Neuronal stem cell (in vitro differentiated cells): ENCODE measurements at regions not wholly inside any gene's neighbourhood (a gene's known extent, or its start where the extent isn't known, plus 50 kb on each side); places are given as distances from the start of the nearest gene placed in this dataset.

ENCODE experiments used
- DNase-seq: peaks from one replicate; pipeline ENCODE4 v3.0.0-alpha.2; 2013; ENCODE audit warnings: low spot score
- H2AFZ ChIP-seq: one replicate; pipeline ENCODE4 v1.6.1; 2013; ENCODE audit warnings: mild to moderate bottlenecking, low read length, inconsistent platforms
- H2AK5ac ChIP-seq: 2 replicates; pipeline ENCODE4 v1.6.1; 2013; ENCODE audit warnings: low read depth, mild to moderate bottlenecking, inconsistent platforms, low read length, moderate library complexity, mixed read lengths
- H2BK120ac ChIP-seq: 2 replicates; pipeline ENCODE4 v1.6.1; 2013; ENCODE audit warnings: low read depth, mild to moderate bottlenecking, inconsistent platforms, low read length, moderate library complexity, mixed read lengths
- H2BK12ac ChIP-seq: one replicate; pipeline ENCODE4 v1.6.1; 2013; ENCODE audit warnings: low read length, inconsistent platforms
- H2BK15ac ChIP-seq: 2 replicates; pipeline ENCODE4 v1.6.1; 2013; ENCODE audit warnings: mild to moderate bottlenecking, low read length, inconsistent platforms, mixed read lengths
- H2BK5ac ChIP-seq: one replicate; pipeline ENCODE4 v1.6.1; 2013; ENCODE audit warnings: inconsistent platforms, mild to moderate bottlenecking, low read length, moderate library complexity
- H3K14ac ChIP-seq: one replicate; pipeline ENCODE4 v1.6.1; 2013; ENCODE audit warnings: low read length, inconsistent platforms
- H3K18ac ChIP-seq: 2 replicates; pipeline ENCODE4 v1.6.1; 2013; ENCODE audit warnings: low read length, inconsistent platforms
- H3K23ac ChIP-seq: 2 replicates; pipeline ENCODE4 v1.6.1; 2013; ENCODE audit warnings: low read depth, mild to moderate bottlenecking, mixed read lengths, low read length, inconsistent platforms; ENCODE audit not compliant: poor library complexity
- H3K27ac ChIP-seq: replicated peaks from 3 replicates; pipeline ENCODE4 v1.5.1; 2013; ENCODE audit warnings: low read length, inconsistent platforms
- H3K27me3 ChIP-seq, 3 experiments: 2 replicates each; pipeline ENCODE4 v1.6.1; 2013; ENCODE audit warnings: low read length in 3 of 3, mild to moderate bottlenecking in 2 of 3, inconsistent platforms in 1 of 3, low read depth in 1 of 3, mixed read lengths in 1 of 3, moderate library complexity in 1 of 3; ENCODE audit not compliant: control insufficient read depth in 3 of 3, insufficient read depth in 3 of 3
- H3K36me3 ChIP-seq, 2 donors: replicated peaks in 1 of 2; 2 replicates each; pipeline ENCODE4 v1.6.1; 2013; ENCODE audit warnings: low read length in 2 of 2; ENCODE audit not compliant: control insufficient read depth in 2 of 2, insufficient read depth in 2 of 2
- H3K4ac ChIP-seq: 2 replicates; pipeline ENCODE4 v1.6.1; 2013; ENCODE audit warnings: inconsistent platforms, mild to moderate bottlenecking, low read length, moderate library complexity
- H3K4me1 ChIP-seq, 2 donors: 1 replicate in 1 of 2; 2 replicates in 1 of 2; pipeline ENCODE4 v1.6.1; 2013; ENCODE audit warnings: low read length in 2 of 2, low read depth in 1 of 2; ENCODE audit not compliant: control insufficient read depth in 2 of 2, insufficient read depth in 1 of 2
- H3K4me2 ChIP-seq: one replicate; pipeline ENCODE4 v1.6.1; 2013; ENCODE audit warnings: mild to moderate bottlenecking, low read length, inconsistent platforms; ENCODE audit not compliant: insufficient read depth, poor library complexity, severe bottlenecking
- H3K4me3 ChIP-seq, 2 donors: 2 replicates each; pipeline ENCODE4 v1.5.1; 2013; ENCODE audit warnings: low read length in 2 of 2, mild to moderate bottlenecking in 2 of 2, inconsistent platforms in 1 of 2, moderate library complexity in 1 of 2
- H3K79me1 ChIP-seq: one replicate; pipeline ENCODE4 v1.6.1; 2013; ENCODE audit warnings: low read depth, mild to moderate bottlenecking, inconsistent platforms, low read length, moderate library complexity
- H3K9ac ChIP-seq: one replicate; pipeline ENCODE4 v1.6.1; 2013; ENCODE audit warnings: mild to moderate bottlenecking, low read depth, low read length, inconsistent platforms; ENCODE audit not compliant: poor library complexity
- H3K9me3 ChIP-seq, 2 donors: replicated peaks in 1 of 2; 2 replicates each; pipeline versions ENCODE3 to v1.6.1; 2013; ENCODE audit warnings: low read length in 2 of 2, mild to moderate bottlenecking in 2 of 2, inconsistent platforms in 1 of 2, low read depth in 1 of 2, mixed read lengths in 1 of 2, moderate library complexity in 1 of 2; ENCODE audit not compliant: control insufficient read depth in 2 of 2, insufficient read depth in 1 of 2
- H4K8ac ChIP-seq: one replicate; pipeline ENCODE4 v1.6.1; 2013; ENCODE audit warnings: low read depth, mild to moderate bottlenecking, inconsistent platforms, low read length, moderate library complexity
- H4K91ac ChIP-seq: one replicate; pipeline ENCODE4 v1.6.1; 2013; ENCODE audit warnings: low read length, low read depth, mild to moderate bottlenecking, inconsistent platforms; ENCODE audit not compliant: poor library complexity
- WGBS, 2 donors: extraction: QIAGEN DNeasy Blood & Tissue Kit; methylation state at CpG; one replicate each; pipeline ENCODE4 v1.1.7; 2013; ENCODE audit warnings: missing lambda C conversion rate in 2 of 2, mixed read lengths in 1 of 2; ENCODE audit not compliant: insufficient read length in 2 of 2, insufficient replicate concordance in 1 of 2; ENCODE audit errors: extremely low coverage in 2 of 2; 5-methylcytosine and 5-hydroxymethylcytosine counted together

DNA sequence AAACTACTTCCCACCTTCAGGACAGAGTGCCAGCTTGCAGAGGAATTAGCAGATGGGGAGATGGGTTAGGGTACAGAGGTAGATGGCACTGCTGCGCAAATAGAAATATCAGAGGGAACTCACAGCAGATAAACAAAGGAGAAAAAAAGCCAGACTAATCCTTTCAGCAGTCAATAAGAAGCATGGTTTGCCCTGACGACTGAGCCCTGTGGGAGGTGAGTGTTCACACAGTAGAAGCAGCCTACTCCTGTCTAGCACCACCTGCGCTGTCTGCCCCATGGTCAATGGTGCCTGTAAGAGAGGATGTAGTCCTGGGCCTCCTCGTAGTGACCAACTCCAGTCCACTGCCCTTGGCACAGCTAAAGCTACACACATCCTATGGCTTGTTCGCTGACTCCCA, 174.1 kb downstream of the IBTK start:
- Histone ChIP-seq H4K8ac (no peak overlapping the region), H2AFZ (no peak overlapping the region)

DNA sequence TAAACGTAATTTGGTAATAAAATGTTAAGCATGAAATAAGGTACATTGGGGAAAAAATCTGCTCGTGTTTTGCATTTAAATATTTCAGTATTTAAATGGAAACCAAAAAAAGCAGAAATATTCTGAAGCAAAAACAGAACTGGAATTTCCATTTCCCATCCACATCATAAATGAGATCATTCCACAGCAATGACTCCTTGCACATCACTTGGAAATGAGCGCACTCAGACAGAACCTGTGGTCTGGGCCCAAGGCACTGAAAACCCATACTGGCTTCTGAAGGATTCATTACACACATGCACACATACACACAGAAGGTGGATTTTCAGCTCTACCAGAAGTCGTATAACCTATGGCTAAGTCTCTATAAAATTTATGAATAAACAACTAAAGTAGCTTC, 174.8 kb downstream of the IBTK start:
- Histone ChIP-seq H3K36me3 (no peaks in the 10 kb centered on the region), H2BK120ac (no peak overlapping the region), H3K4ac (no peak overlapping the region), H4K91ac (no peak overlapping the region), H3K23ac (no peak overlapping the region), H3K27me3 (no peaks in the 10 kb centered on the region), H2BK15ac (no peak overlapping the region), H3K9ac (no peak overlapping the region), H3K18ac (no peak overlapping the region), H3K79me1 (no peaks in the 10 kb centered on the region), H3K4me2 (no peak overlapping the region), H3K9me3 (no peaks in the 10 kb centered on the region), H2AFZ (no peak overlapping the region), H3K27ac (no peak overlapping the region), H2BK5ac (no peak overlapping the region), H2BK12ac (no peak overlapping the region), H3K14ac (no peak overlapping the region), H2AK5ac (no peak overlapping the region), H3K4me3 (no peak overlapping the region), H4K8ac (no peak overlapping the region), H3K4me1 (peaks cover 0 to 2% of the 10 kb centered on the region in 2 donors)
- WGBS, 2 donors: no CpG with 5 or more reads among the region's 4 CpGs
- no peak for DNase-seq

More for the DNA sequence above, 174.1 kb downstream of the IBTK start:
- H3K27me3 ChIP-seq: no peaks in the 10 kb centered on the region
- no peaks in the 10 kb centered on the region for H3K79me1 ChIP-seq
- H3K18ac ChIP-seq: no peak overlapping the region
- H3K4me2 ChIP-seq: no peak overlapping the region
- H3K9ac ChIP-seq: no peak overlapping the region
- H2BK5ac ChIP-seq: no peak overlapping the region
- H3K9me3 ChIP-seq: no peaks in the 10 kb centered on the region
- no peak overlapping the region for H4K91ac ChIP-seq
- no peak overlapping the region for H3K14ac ChIP-seq
- no peak overlapping the region for H2AK5ac ChIP-seq
- WGBS, 2 donors: no CpG with 5 or more reads among the region's 5 CpGs
- no peak overlapping the region for H3K23ac ChIP-seq
- H2BK120ac ChIP-seq: no peak overlapping the region
- H2BK15ac ChIP-seq: no peak overlapping the region
- DNase-seq: no peak
- no peak overlapping the region for H3K4me3 ChIP-seq
- no peak overlapping the region for H3K27ac ChIP-seq
- no peak overlapping the region for H2BK12ac ChIP-seq
- peaks cover 0 to 2% of the 10 kb centered on the region in 2 donors for H3K4me1 ChIP-seq
- no peaks in the 10 kb centered on the region for H3K36me3 ChIP-seq
- H3K4ac ChIP-seq: no peak overlapping the region

DNA sequence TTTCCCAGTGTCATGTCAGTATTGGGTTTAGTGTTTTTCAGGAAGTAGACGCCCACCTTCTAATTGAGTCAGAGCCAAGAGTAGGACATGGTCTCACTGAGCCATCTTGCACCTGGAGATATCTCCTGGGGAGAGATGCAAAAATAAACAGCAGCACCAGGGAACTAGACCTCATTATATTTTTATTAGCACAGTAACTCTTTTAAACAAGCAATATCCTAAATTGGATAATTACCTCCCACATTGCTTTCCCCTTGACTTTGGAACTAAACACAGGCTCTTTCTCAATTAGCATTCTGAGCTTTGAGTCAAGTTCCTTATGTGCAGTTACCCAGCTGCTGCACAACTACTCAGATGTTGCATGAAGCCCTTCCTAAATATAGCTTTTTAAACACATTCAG, 175.4 kb downstream of the IBTK start:
- WGBS, 2 donors: no CpG with 5 or more reads among the region's 1 CpG
- Histone ChIP-seq H2AK5ac (no peak overlapping the region), H3K9ac (no peak overlapping the region), H3K4me3 (no peak overlapping the region), H3K27me3 (no peaks in the 10 kb centered on the region), H3K27ac (no peak overlapping the region), H2AFZ (no peak overlapping the region), H3K4ac (no peak overlapping the region), H4K8ac (no peak overlapping the region), H3K23ac (no peak overlapping the region), H2BK12ac (no peak overlapping the region), H3K79me1 (no peaks in the 10 kb centered on the region), H3K36me3 (no peaks in the 10 kb centered on the region), H2BK15ac (no peak overlapping the region), H3K14ac (no peak overlapping the region), H3K18ac (no peak overlapping the region), H2BK120ac (no peak overlapping the region), H3K4me2 (no peak overlapping the region), H4K91ac (no peak overlapping the region), H2BK5ac (no peak overlapping the region), H3K9me3 (no peaks in the 10 kb centered on the region), H3K4me1 (peaks cover 0 to 2% of the 10 kb centered on the region in 2 donors)
- no peak for DNase-seq

DNA sequence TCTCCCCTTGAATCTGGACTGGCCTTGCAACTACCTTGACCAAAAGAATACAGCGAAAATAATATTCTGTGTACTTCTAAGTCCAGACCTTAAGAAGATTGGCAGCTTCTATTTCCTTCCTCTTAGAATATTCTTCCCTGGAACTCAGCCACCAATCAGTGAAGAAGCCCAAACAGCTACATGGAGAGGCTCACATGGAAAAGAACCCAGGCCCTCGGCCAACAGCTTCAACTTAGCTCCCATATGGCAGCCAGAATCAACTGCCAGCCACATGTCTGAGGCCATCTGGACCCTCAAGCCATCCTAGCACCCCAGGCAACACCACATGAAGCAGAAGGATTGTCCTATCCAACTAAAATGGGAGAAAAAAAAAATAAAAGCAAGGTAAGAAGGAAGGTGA, 178.8 kb downstream of the IBTK start:
- Histone ChIP-seq H3K18ac (no peak overlapping the region), H3K4me2 (no peak overlapping the region), H3K9me3 (no peaks in the 10 kb centered on the region), H2AFZ (no peak overlapping the region), H3K23ac (no peak overlapping the region), H3K4ac (no peak overlapping the region), H3K9ac (no peak overlapping the region), H4K91ac (no peak overlapping the region), H3K14ac (no peak overlapping the region), H2AK5ac (no peak overlapping the region), H3K27ac (no peak overlapping the region), H2BK15ac (no peak overlapping the region), H3K4me3 (no peak overlapping the region), H3K4me1 (peaks cover 0 to 2% of the 10 kb centered on the region in 2 donors), H3K79me1 (no peaks in the 10 kb centered on the region), H2BK12ac (no peak overlapping the region), H2BK5ac (no peak overlapping the region), H3K27me3 (no peaks in the 10 kb centered on the region), H3K36me3 (no peaks in the 10 kb centered on the region), H2BK120ac (no peak overlapping the region), H4K8ac (no peak overlapping the region)
- DNase-seq: no peak
- no CpG with 5 or more reads among the region's 2 CpGs for WGBS, 2 donors
